SK-N-SH treated with all-trans-retinoic acid at 6 μM for 48 hours (cell line): ENCODE measurements at regions not wholly inside any gene's neighbourhood (a gene's known extent, or its start where the extent isn't known, plus 50 kb on each side); places are given as distances from the start of the nearest gene placed in this dataset.

Experiments used
- ATAC-seq: fragments of 200-7000 bp; cut with Tn5 transposase; 3 replicates; pipeline ENCODE4 v1.9.1; 2020; ENCODE audit warnings: mild to moderate bottlenecking, moderate library complexity
- ARNTL ChIP-seq: fragments of 450-650 bp; formaldehyde crosslinking; IDR thresholded peaks from 2 replicates; pipeline ENCODE4 v1.5.0; 2020; ENCODE audit warnings: low read depth, mild to moderate bottlenecking, moderate library complexity, borderline replicate concordance
- BACH2 ChIP-seq: fragments of 250-450 bp; sonication (Bioruptor Pico); IDR thresholded peaks from 2 replicates; pipeline ENCODE4 v1.9.0; 2021; ENCODE audit warnings: mild to moderate bottlenecking, borderline replicate concordance
- ESRRG ChIP-seq: fragments of 250-450 bp; sonication (Bioruptor Pico); IDR thresholded peaks from 2 replicates; pipeline ENCODE4 v1.6.1; 2021; ENCODE audit warnings: mild to moderate bottlenecking
- GLIS3 ChIP-seq: fragments of 250-450 bp; sonication (Bioruptor Pico); IDR thresholded peaks from 2 replicates; pipeline ENCODE4 v1.5.0; 2020; ENCODE audit warnings: mild to moderate bottlenecking, moderate library complexity
- ISL1 ChIP-seq: fragments of 250-450 bp; sonication (Bioruptor Pico); IDR thresholded peaks from 2 replicates; pipeline ENCODE4 v2.1.2; 2022; ENCODE audit warnings: mild to moderate bottlenecking, moderate library complexity
- OSR1 ChIP-seq: fragments of 250-450 bp; sonication (Bioruptor Pico); IDR thresholded peaks from 2 replicates; pipeline ENCODE4 v1.8.0; 2022; ENCODE audit warnings: moderate library complexity, mild to moderate bottlenecking, inconsistent platforms
- PPARA ChIP-seq: fragments of 250-450 bp; sonication (Bioruptor Pico); IDR thresholded peaks from 2 replicates; pipeline ENCODE4 v1.5.0; 2020; ENCODE audit warnings: mild to moderate bottlenecking, borderline replicate concordance
- RARB ChIP-seq: fragments of 250-450 bp; sonication (Bioruptor Pico); IDR thresholded peaks from 2 replicates; pipeline ENCODE4 v1.8.0; 2021; ENCODE audit warnings: mild to moderate bottlenecking, moderate library complexity
- SNAI2 ChIP-seq: fragments of 250-450 bp; sonication (Bioruptor Pico); IDR thresholded peaks from 2 replicates; pipeline ENCODE4 v1.5.0; 2020; ENCODE audit warnings: mild to moderate bottlenecking, moderate library complexity
- TCF4 ChIP-seq: fragments of 250-450 bp; sonication (Bioruptor Pico); IDR thresholded peaks from 2 replicates; pipeline ENCODE4 v1.8.0; 2021; ENCODE audit warnings: mild to moderate bottlenecking, moderate library complexity, borderline replicate concordance
- TOX ChIP-seq: fragments of 250-450 bp; sonication (Bioruptor Pico); IDR thresholded peaks from 2 replicates; pipeline ENCODE4 v1.8.0; 2021; ENCODE audit warnings: mild to moderate bottlenecking, moderate library complexity, borderline replicate concordance
- ZC3H10 ChIP-seq: fragments of 250-450 bp; sonication (Bioruptor Pico); IDR thresholded peaks from 2 replicates; pipeline ENCODE4 v1.5.1; 2021; ENCODE audit warnings: mild to moderate bottlenecking, moderate library complexity
- ZFP3 ChIP-seq: fragments of 250-450 bp; sonication (Bioruptor Pico); IDR thresholded peaks from 2 replicates; pipeline ENCODE4 v1.5.0; 2020; ENCODE audit warnings: mild to moderate bottlenecking, moderate library complexity
- ZFP30 ChIP-seq: fragments of 450-650 bp; formaldehyde crosslinking; IDR thresholded peaks from 2 replicates; pipeline ENCODE4 v1.5.0; 2022; ENCODE audit warnings: mild to moderate bottlenecking, moderate library complexity
- ZNF565 ChIP-seq: fragments of 450-650 bp; formaldehyde crosslinking; conservative IDR thresholded peaks from 2 replicates; pipeline ENCODE4 v1.5.0; 2020; ENCODE audit warnings: low read depth, mild to moderate bottlenecking, moderate library complexity
- ZNF70 ChIP-seq: fragments of 450-650 bp; formaldehyde crosslinking; IDR thresholded peaks from 2 replicates; pipeline ENCODE4 v1.5.0; 2020; ENCODE audit warnings: mild to moderate bottlenecking, moderate library complexity
- ZNF8 ChIP-seq: fragments of 450-650 bp; formaldehyde crosslinking; IDR thresholded peaks from 2 replicates; pipeline ENCODE4 v1.5.0; 2020; ENCODE audit warnings: mild to moderate bottlenecking, moderate library complexity
- TF ChIP-seq, protein P1 (sequence below): fragments of 250-450 bp; sonication (Bioruptor Pico); IDR thresholded peaks from 2 replicates; pipeline ENCODE4 v1.8.0; 2020; ENCODE audit warnings: mild to moderate bottlenecking, moderate library complexity, borderline replicate concordance
- TF ChIP-seq, protein P2 (sequence below): fragments of 250-450 bp; sonication (Bioruptor Pico); IDR thresholded peaks from 2 replicates; pipeline ENCODE4 v1.5.0; 2020; ENCODE audit warnings: mild to moderate bottlenecking, moderate library complexity
- TF ChIP-seq, protein P3 (sequence below): fragments of 250-450 bp; sonication (Bioruptor Pico); IDR thresholded peaks from 2 replicates; pipeline ENCODE4 v1.8.0; 2021; ENCODE audit warnings: low read depth, mild to moderate bottlenecking, moderate library complexity, borderline replicate concordance
- TF ChIP-seq, protein P4 (sequence below): fragments of 250-450 bp; sonication (Bioruptor Pico); IDR thresholded peaks from 2 replicates; pipeline ENCODE4 v1.5.1; 2020; ENCODE audit warnings: low read depth, mild to moderate bottlenecking, moderate library complexity

DNA sequence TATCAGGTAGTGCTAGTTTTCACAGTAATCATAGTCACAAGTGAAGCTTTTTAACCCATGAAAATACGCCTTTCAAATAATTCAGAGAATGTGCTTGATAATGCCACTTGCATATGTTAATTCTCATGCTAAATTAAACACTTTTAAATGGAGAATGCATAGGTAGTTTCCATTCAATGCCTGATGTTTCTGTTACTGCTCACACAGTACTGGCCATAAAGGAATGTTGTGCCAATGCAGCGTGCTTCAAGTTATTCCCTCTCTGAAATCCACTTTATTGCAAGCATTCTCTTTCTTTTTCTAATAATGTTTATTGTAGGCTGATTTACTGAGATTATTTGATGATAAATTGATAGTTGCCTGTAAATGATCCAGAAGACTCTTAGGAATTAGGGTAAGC lies 513.0 kb upstream of the KLF12 start (continued):
- no peak for TF ChIP-seq BACH2 (CRISPR knock-in tag)

DNA sequence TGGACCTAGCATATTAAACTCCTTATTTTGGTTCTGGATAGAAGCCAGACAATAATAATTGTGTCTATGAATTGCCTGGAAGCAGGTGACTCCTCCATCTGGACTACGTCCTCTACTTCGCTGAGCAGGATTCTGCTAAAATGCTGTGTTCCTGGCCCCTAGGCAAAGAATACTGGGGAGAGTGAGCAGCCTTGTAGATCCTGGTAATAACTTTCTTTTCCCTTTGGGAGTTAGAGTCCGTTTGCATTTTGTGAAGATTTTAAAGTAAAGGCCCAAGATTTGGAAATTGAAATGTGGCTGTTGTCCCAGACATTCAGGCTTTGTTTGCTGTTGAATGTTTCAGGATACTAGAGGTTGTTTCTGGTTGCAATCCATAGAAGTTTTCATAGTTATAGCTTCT lies 511.9 kb upstream of the KLF12 start:
- TF ChIP-seq ISL1 (CRISPR knock-in tag) (no peak), SNAI2 (no peak), ZNF8 (CRISPR knock-in tag) (no peak), PPARA (no peak), BACH2 (CRISPR knock-in tag) (no peak), ZFP3 (CRISPR knock-in tag) (no peak), ZFP30 (no peak), ARNTL (CRISPR knock-in tag) (no peak), ZNF565 (no peak), TCF4 (CRISPR knock-in tag) (no peak), ZC3H10 (no peak), ESRRG (CRISPR knock-in tag) (no peak), OSR1 (CRISPR knock-in tag) (no peak), RARB (CRISPR knock-in tag) (no peak), GLIS3 (no peak), TOX (CRISPR knock-in tag) (no peak)
- TF ChIP-seq, protein P1, sequence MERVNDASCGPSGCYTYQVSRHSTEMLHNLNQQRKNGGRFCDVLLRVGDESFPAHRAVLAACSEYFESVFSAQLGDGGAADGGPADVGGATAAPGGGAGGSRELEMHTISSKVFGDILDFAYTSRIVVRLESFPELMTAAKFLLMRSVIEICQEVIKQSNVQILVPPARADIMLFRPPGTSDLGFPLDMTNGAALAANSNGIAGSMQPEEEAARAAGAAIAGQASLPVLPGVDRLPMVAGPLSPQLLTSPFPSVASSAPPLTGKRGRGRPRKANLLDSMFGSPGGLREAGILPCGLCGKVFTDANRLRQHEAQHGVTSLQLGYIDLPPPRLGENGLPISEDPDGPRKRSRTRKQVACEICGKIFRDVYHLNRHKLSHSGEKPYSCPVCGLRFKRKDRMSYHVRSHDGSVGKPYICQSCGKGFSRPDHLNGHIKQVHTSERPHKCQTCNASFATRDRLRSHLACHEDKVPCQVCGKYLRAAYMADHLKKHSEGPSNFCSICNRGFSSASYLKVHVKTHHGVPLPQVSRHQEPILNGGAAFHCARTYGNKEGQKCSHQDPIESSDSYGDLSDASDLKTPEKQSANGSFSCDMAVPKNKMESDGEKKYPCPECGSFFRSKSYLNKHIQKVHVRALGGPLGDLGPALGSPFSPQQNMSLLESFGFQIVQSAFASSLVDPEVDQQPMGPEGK, result no peak
- TF ChIP-seq, protein P2, sequence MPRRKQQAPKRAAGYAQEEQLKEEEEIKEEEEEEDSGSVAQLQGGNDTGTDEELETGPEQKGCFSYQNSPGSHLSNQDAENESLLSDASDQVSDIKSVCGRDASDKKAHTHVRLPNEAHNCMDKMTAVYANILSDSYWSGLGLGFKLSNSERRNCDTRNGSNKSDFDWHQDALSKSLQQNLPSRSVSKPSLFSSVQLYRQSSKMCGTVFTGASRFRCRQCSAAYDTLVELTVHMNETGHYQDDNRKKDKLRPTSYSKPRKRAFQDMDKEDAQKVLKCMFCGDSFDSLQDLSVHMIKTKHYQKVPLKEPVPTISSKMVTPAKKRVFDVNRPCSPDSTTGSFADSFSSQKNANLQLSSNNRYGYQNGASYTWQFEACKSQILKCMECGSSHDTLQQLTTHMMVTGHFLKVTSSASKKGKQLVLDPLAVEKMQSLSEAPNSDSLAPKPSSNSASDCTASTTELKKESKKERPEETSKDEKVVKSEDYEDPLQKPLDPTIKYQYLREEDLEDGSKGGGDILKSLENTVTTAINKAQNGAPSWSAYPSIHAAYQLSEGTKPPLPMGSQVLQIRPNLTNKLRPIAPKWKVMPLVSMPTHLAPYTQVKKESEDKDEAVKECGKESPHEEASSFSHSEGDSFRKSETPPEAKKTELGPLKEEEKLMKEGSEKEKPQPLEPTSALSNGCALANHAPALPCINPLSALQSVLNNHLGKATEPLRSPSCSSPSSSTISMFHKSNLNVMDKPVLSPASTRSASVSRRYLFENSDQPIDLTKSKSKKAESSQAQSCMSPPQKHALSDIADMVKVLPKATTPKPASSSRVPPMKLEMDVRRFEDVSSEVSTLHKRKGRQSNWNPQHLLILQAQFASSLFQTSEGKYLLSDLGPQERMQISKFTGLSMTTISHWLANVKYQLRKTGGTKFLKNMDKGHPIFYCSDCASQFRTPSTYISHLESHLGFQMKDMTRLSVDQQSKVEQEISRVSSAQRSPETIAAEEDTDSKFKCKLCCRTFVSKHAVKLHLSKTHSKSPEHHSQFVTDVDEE (CRISPR knock-in tag), result no peak
- TF ChIP-seq, protein P3, sequence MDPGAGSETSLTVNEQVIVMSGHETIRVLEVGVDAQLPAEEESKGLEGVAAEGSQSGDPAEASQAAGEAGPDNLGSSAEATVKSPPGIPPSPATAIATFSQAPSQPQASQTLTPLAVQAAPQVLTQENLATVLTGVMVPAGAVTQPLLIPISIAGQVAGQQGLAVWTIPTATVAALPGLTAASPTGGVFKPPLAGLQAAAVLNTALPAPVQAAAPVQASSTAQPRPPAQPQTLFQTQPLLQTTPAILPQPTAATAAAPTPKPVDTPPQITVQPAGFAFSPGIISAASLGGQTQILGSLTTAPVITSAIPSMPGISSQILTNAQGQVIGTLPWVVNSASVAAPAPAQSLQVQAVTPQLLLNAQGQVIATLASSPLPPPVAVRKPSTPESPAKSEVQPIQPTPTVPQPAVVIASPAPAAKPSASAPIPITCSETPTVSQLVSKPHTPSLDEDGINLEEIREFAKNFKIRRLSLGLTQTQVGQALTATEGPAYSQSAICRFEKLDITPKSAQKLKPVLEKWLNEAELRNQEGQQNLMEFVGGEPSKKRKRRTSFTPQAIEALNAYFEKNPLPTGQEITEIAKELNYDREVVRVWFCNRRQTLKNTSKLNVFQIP (CRISPR knock-in tag), result no peak
- TF ChIP-seq, protein P4, sequence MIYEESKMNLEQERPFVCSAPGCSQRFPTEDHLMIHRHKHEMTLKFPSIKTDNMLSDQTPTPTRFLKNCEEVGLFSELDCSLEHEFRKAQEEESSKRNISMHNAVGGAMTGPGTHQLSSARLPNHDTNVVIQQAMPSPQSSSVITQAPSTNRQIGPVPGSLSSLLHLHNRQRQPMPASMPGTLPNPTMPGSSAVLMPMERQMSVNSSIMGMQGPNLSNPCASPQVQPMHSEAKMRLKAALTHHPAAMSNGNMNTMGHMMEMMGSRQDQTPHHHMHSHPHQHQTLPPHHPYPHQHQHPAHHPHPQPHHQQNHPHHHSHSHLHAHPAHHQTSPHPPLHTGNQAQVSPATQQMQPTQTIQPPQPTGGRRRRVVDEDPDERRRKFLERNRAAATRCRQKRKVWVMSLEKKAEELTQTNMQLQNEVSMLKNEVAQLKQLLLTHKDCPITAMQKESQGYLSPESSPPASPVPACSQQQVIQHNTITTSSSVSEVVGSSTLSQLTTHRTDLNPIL, result no peak
- TF ChIP-seq, all 23 proteins: peak for 0

DNA sequence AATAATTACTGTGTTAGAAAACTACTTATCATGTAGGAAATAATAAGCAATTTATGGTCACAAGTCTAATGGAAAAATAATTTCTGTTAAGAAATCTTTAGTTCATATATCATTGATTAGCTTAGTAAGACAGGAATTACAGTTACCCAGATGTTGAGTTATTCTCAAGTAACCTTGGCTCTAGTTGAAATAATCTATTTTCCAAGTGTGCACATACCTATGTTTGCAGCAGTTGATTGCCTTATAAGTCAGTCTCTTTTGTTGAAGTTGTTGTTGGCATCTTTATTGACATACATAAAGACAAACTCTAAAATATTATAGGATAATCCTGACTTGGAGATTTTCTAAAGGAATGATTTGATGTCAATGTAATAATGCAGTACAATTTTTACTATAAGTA lies 511.4 kb upstream of the KLF12 start:
- TF ChIP-seq GLIS3, result no peak
- TF ChIP-seq, protein P1, result no peak
- no peak for ATAC-seq

More for the DNA sequence above, 511.9 kb upstream of the KLF12 start:
- no peak for ATAC-seq

DNA sequence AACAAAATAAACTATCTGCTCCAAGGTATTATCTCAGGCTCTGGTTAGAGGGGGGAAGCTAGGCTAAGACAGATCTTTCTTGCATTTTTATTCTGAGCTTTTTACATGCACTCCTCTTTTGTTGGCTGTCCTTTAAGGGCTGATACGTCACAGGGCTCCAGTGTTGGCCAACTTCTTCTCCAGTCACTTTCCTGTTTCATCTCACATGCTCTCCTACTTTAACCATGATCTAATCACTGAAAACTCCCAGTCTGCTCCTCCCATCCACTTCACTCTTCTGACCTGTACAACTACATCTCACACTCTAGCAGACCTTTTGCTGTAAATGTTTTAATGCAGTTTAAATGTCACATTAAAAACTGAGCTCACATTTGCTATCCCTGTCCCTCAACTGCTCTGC lies 510.0 kb upstream of the KLF12 start:
- ATAC-seq, result no peak
- TF ChIP-seq ZNF70 (CRISPR knock-in tag) (no peak), BACH2 (CRISPR knock-in tag) (no peak), ESRRG (CRISPR knock-in tag) (no peak), TCF4 (CRISPR knock-in tag) (no peak), RARB (CRISPR knock-in tag) (no peak), PPARA (no peak), GLIS3 (no peak), TOX (CRISPR knock-in tag) (no peak), ZC3H10 (no peak), ZFP3 (CRISPR knock-in tag) (no peak)
- TF ChIP-seq, protein P2 (CRISPR knock-in tag), result no peak
- TF ChIP-seq, protein P3 (CRISPR knock-in tag), result no peak
